Esophagus muscularis mucosa (tissue), 4 donors: ENCODE measurements at regions not wholly inside any gene's neighbourhood (a gene's known extent, or its start where the extent isn't known, plus 50 kb on each side); places are given as distances from the start of the nearest gene placed in this dataset.

ENCODE experiments used
- EP300 ChIP-seq: sonication (generic); formaldehyde crosslinking; IDR thresholded peaks from one replicate; pipeline ENCODE4 v1.6.1; 2017; ENCODE audit warnings: antibody characterized with exemption
- POLR2A ChIP-seq: fragments of 450-650 bp; IDR thresholded peaks from one replicate; pipeline ENCODE4 v1.6.1; 2017; ENCODE audit warnings: antibody characterized with exemption, moderate library complexity, mild to moderate bottlenecking, low read depth
- POLR2AphosphoS5 ChIP-seq, 2 donors: sonication (generic); formaldehyde crosslinking; IDR thresholded peaks; one replicate each; pipeline ENCODE4 v1.6.1; 2017; ENCODE audit warnings: antibody characterized with exemption in 2 of 2
- TF ChIP-seq, protein P1 (sequence below), 3 experiments: fragments of 200-600 bp in 2 of 3; fragments of 450-650 bp in 1 of 3; sonication (generic) in 2 of 3; IDR thresholded peaks; one replicate each; pipeline ENCODE4 v1.5.1; 2017 to 2019; ENCODE audit warnings: antibody characterized with exemption in 3 of 3, mild to moderate bottlenecking in 2 of 3, moderate library complexity in 1 of 3

GRCh38 chr2:43001055-43001378, 208.6 kb upstream of the HAAO start:
- TF ChIP-seq, protein P1, sequence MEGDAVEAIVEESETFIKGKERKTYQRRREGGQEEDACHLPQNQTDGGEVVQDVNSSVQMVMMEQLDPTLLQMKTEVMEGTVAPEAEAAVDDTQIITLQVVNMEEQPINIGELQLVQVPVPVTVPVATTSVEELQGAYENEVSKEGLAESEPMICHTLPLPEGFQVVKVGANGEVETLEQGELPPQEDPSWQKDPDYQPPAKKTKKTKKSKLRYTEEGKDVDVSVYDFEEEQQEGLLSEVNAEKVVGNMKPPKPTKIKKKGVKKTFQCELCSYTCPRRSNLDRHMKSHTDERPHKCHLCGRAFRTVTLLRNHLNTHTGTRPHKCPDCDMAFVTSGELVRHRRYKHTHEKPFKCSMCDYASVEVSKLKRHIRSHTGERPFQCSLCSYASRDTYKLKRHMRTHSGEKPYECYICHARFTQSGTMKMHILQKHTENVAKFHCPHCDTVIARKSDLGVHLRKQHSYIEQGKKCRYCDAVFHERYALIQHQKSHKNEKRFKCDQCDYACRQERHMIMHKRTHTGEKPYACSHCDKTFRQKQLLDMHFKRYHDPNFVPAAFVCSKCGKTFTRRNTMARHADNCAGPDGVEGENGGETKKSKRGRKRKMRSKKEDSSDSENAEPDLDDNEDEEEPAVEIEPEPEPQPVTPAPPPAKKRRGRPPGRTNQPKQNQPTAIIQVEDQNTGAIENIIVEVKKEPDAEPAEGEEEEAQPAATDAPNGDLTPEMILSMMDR (IDR thresholded peaks at IDR 0.05): no peak
- TF ChIP-seq POLR2A (no peak), EP300 (no peak), POLR2AphosphoS5 (IDR thresholded peaks at IDR 0.05) (no peak)
